RWPE2 (cell line): ENCODE measurements at regions not wholly inside any gene's neighbourhood (a gene's known extent, or its start where the extent isn't known, plus 50 kb on each side); places are given as distances from the start of the nearest gene placed in this dataset.

Source experiments
- ATAC-seq: fragments of 200-7000 bp; cut with Tn5 transposase; 3 replicates; pipeline ENCODE4 v1.9.1; 2021; ENCODE audit warnings: low read depth
- DNase-seq: peaks from one replicate; pipeline ENCODE4 v3.0.0-alpha.2; 2020; ENCODE audit warnings: low spot score
- H3K27ac ChIP-seq: fragments of 450-650 bp; 2 replicates; pipeline ENCODE4 v1.5.1; 2017; ENCODE audit warnings: mild to moderate bottlenecking; ENCODE audit not compliant: poor library complexity, severe bottlenecking
- H3K27me3 ChIP-seq: fragments of 250-450 bp; sonication (Bioruptor Pico); 2 replicates; pipeline ENCODE4 v1.5.1; 2021; ENCODE audit warnings: mild to moderate bottlenecking, moderate library complexity; ENCODE audit not compliant: insufficient read depth, poor library complexity, severe bottlenecking
- H3K36me3 ChIP-seq: fragments of 250-450 bp; sonication (Bioruptor Pico); 2 replicates; pipeline ENCODE4 v1.5.1; 2020; ENCODE audit warnings: low read depth, mild to moderate bottlenecking, moderate library complexity
- H3K4me1 ChIP-seq: fragments of 250-450 bp; sonication (Bioruptor Pico); 2 replicates; pipeline ENCODE4 v1.5.1; 2021; ENCODE audit warnings: mild to moderate bottlenecking, moderate library complexity; ENCODE audit not compliant: insufficient read depth, poor library complexity, severe bottlenecking
- H3K4me3 ChIP-seq: fragments of 250-450 bp; sonication (Bioruptor Pico); 2 replicates; pipeline ENCODE4 v1.5.1; 2021; ENCODE audit warnings: mild to moderate bottlenecking, moderate library complexity; ENCODE audit not compliant: severe bottlenecking
- H3K9me3 ChIP-seq: fragments of 250-450 bp; sonication (Bioruptor Pico); 2 replicates; pipeline ENCODE4 v1.5.1; 2021; ENCODE audit warnings: mild to moderate bottlenecking, moderate library complexity; ENCODE audit not compliant: severe bottlenecking
- TF ChIP-seq, protein P1 (sequence below): fragments of 450-650 bp; IDR thresholded peaks from one replicate; pipeline ENCODE4 v1.5.1; 2017; ENCODE audit warnings: mild to moderate bottlenecking, moderate library complexity; ENCODE audit not compliant: poor library complexity, severe bottlenecking

- H3K9me3 ChIP-seq = no peaks in the 10 kb centered on the region
- no peaks in the 10 kb centered on the region for H3K27me3 ChIP-seq
- no peaks in the 10 kb centered on the region for H3K4me1 ChIP-seq
- TF ChIP-seq, protein P1, sequence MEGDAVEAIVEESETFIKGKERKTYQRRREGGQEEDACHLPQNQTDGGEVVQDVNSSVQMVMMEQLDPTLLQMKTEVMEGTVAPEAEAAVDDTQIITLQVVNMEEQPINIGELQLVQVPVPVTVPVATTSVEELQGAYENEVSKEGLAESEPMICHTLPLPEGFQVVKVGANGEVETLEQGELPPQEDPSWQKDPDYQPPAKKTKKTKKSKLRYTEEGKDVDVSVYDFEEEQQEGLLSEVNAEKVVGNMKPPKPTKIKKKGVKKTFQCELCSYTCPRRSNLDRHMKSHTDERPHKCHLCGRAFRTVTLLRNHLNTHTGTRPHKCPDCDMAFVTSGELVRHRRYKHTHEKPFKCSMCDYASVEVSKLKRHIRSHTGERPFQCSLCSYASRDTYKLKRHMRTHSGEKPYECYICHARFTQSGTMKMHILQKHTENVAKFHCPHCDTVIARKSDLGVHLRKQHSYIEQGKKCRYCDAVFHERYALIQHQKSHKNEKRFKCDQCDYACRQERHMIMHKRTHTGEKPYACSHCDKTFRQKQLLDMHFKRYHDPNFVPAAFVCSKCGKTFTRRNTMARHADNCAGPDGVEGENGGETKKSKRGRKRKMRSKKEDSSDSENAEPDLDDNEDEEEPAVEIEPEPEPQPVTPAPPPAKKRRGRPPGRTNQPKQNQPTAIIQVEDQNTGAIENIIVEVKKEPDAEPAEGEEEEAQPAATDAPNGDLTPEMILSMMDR = no peak
- H3K4me3 ChIP-seq = no peak overlapping the region
- H3K27ac ChIP-seq = no peak overlapping the region
- ATAC-seq = no peak
- no peaks in the 10 kb centered on the region for H3K36me3 ChIP-seq
- no peak for DNase-seq
These were observed 58.7 kb upstream of the PPP2R5A start for GRCh38 chr1:212226467-212226866.

- ATAC-seq = no peak
- Histone ChIP-seq H3K9me3 (no peaks in the 10 kb centered on the region), H3K27me3 (no peaks in the 10 kb centered on the region), H3K4me3 (no peak overlapping the region), H3K36me3 (no peaks in the 10 kb centered on the region), H3K27ac (no peak overlapping the region), H3K4me1 (no peaks in the 10 kb centered on the region)
- DNase-seq = no peak
- TF ChIP-seq, protein P1 = no peak
These were observed 57.1 kb upstream of the PPP2R5A start for GRCh38 chr1:212228076-212228475.

DNA sequence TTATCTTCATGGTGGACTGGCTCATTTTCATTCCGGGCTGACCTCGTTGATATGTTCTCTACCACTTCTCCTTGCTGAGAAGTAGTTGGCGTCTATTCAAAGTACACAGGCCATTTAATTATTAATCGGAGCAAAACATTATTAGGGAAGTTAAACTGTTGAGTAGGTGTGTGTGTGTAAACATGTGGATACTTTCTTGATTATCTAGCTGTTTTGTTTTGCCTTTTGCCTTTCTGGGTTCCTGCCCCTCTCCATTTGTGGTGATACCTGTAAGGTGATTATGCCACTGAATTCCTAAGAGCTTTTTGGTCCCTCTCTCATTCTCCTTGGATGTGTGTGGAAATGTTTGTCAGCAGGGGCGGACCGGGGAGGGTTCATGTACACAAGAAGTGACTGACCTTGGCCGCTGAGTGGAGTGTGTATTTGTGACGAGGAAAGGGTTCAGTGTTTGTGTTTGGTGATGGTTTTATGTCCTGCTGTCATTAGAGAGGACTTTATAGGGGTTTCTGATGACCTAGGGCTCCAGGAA lies 56.6 kb upstream of the PPP2R5A start:
- Histone ChIP-seq H3K4me3 (no peak overlapping the region), H3K4me1 (no peaks in the 10 kb centered on the region), H3K36me3 (no peaks in the 10 kb centered on the region), H3K27ac (no peak overlapping the region), H3K9me3 (no peaks in the 10 kb centered on the region), H3K27me3 (no peaks in the 10 kb centered on the region)
- TF ChIP-seq, protein P1 = no peak
- ATAC-seq = no peak
- DNase-seq = no peak

DNA sequence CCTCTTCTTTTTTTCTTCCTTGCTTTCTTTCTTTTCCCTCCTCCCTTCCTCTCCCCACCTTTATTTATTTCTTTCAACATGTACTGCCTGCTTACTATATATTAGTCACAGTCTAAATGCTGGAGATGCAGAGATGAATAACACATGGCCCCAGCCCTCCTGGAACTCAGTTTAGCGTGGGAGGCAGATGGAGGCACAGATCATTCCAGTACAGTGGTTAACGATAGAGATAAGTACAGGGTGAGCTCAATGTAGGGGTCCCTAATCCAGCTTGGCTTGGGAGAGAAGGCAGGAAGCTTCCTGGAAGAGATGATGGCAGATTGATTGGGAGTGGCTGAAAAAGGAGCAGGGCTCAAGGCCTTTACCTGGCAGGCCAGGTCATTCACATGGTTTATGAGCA lies 55.6 kb upstream of the PPP2R5A start:
- no peaks in the 10 kb centered on the region for H3K9me3 ChIP-seq
- DNase-seq (no peak), ATAC-seq (no peak)
- no peaks in the 10 kb centered on the region for H3K27me3 ChIP-seq
- no peaks in the 10 kb centered on the region for H3K4me1 ChIP-seq
- H3K36me3 ChIP-seq = no peaks in the 10 kb centered on the region
- H3K27ac ChIP-seq = no peak overlapping the region
- TF ChIP-seq, protein P1 = no peak
- no peak overlapping the region for H3K4me3 ChIP-seq

- DNase-seq = no peak
- no peak overlapping the region for H3K27ac ChIP-seq
- H3K36me3 ChIP-seq = no peaks in the 10 kb centered on the region
- no peaks in the 10 kb centered on the region for H3K27me3 ChIP-seq
- H3K4me1 ChIP-seq = no peaks in the 10 kb centered on the region
- no peak for ATAC-seq
- TF ChIP-seq, protein P1 = no peak
- H3K9me3 ChIP-seq = no peaks in the 10 kb centered on the region
- no peak overlapping the region for H3K4me3 ChIP-seq
These were observed 54.9 kb upstream of the PPP2R5A start for GRCh38 chr1:212230329-212230728.
